ENCODE measurements at regions not wholly inside any gene's neighbourhood (a gene's known extent, or its start where the extent isn't known, plus 50 kb on each side); places are given as distances from the start of the nearest gene placed in this dataset.

- TF ChIP-seq CTCF (IDR thresholded peaks at IDR 0.05): no peak
- no peak for TF ChIP-seq POLR2A (IDR thresholded peaks at IDR 0.05)
Measured at GRCh38 chr7:42319631-42320030, 82.6 kb upstream of the GLI3 start.

Data from heart left ventricle (tissue), 13 donors.